CD4-positive, alpha-beta T cell treated with Interleukin-2 at 100 ng/mL for 4 hours (primary cell): ENCODE measurements at regions not wholly inside any gene's neighbourhood (a gene's known extent, or its start where the extent isn't known, plus 50 kb on each side); places are given as distances from the start of the nearest gene placed in this dataset.

Experiments
- DNase-seq: peaks from one replicate; pipeline ENCODE4 v3.0.0-alpha.2; 2020; ENCODE audit warnings: low spot score

GRCh38 chr15:99440551-99441443, 125.0 kb upstream of the MEF2A start:
- no peak for DNase-seq

- no peak for DNase-seq
Measured at GRCh38 chr15:99441444-99441800, 124.4 kb upstream of the MEF2A start.

GRCh38 chr15:99441871-99442251, 123.9 kb upstream of the MEF2A start:
- DNase-seq: no peak

- DNase-seq: no peak
Measured at GRCh38 chr15:99442252-99442897, 123.4 kb upstream of the MEF2A start.

GRCh38 chr15:99443056-99443756, 122.6 kb upstream of the MEF2A start:
- no peak for DNase-seq

- DNase-seq: peak; percentile 18
Measured at GRCh38 chr15:99443768-99444446, 121.9 kb upstream of the MEF2A start.

- DNase-seq: no peak
Measured at GRCh38 chr15:99445272-99445850, 120.4 kb upstream of the MEF2A start.

GRCh38 chr15:99446565-99447496, 119.0 kb upstream of the MEF2A start:
- DNase-seq: no peak

- DNase-seq: no peak
Measured at GRCh38 chr15:99447497-99448371, 118.0 kb upstream of the MEF2A start.

- DNase-seq: no peak
Measured at GRCh38 chr15:99449514-99449913, 116.3 kb upstream of the MEF2A start.

- DNase-seq: peak; percentile 69
Measured at GRCh38 chr15:99450896-99451358, 114.9 kb upstream of the MEF2A start.

- no peak for DNase-seq
Measured at GRCh38 chr15:99451484-99451883, 114.3 kb upstream of the MEF2A start.

- DNase-seq: no peak
Measured at GRCh38 chr15:99452010-99452409, 113.8 kb upstream of the MEF2A start.

GRCh38 chr15:99452728-99453636, 112.8 kb upstream of the MEF2A start:
- no peak for DNase-seq

GRCh38 chr15:99453637-99454030, 112.2 kb upstream of the MEF2A start:
- no peak for DNase-seq

GRCh38 chr15:99454107-99454809, 111.5 kb upstream of the MEF2A start:
- DNase-seq: no peak

- DNase-seq: no peak
Measured at GRCh38 chr15:99454941-99455788, 110.6 kb upstream of the MEF2A start.
